IMR-90 (cell line): ENCODE measurements at regions not wholly inside any gene's neighbourhood (a gene's known extent, or its start where the extent isn't known, plus 50 kb on each side); places are given as distances from the start of the nearest gene placed in this dataset.

Experiments used
- ATAC-seq: fragments of 200-7000 bp; cut with Tn5 transposase; 2 replicates; pipeline ENCODE4 v1.9.1; 2020; ENCODE audit warnings: low read depth, mild to moderate bottlenecking, moderate library complexity
- BruUV-seq: library from RNA; stranded (reverse); fragments of 400-500 nt; replicated peaks from 2 replicates; lab custom pipeline; 2021; lab: Mats Ljungman, UMichigan
- CTCF ChIA-PET: fragments of 300-600 bp; formaldehyde crosslinking; extraction: SDS; loops from one replicate; lab custom pipeline; 2021; ENCODE audit warnings: antibody characterized with exemption; lab: Yijun Ruan, JAX
- POLR2A ChIA-PET: fragments of 300-600 bp; sonication (Branson Sonifier 250); formaldehyde crosslinking; loops from one replicate; lab custom pipeline; 2022; ENCODE audit warnings: antibody characterized with exemption; ENCODE audit not compliant: unreplicated experiment; lab: Charles Lee
- DNase-seq: peaks from one replicate; pipeline ENCODE4 v3.0.0; 2013
- H2AFZ ChIP-seq: replicated peaks from 2 replicates; pipeline ENCODE3; 2013; ENCODE audit warnings: low read length, mild to moderate bottlenecking; ENCODE audit not compliant: poor library complexity
- H2AK5ac ChIP-seq: 2 replicates; pipeline ENCODE4 v1.6.1; 2013; ENCODE audit warnings: low read depth, low read length, inconsistent platforms
- H2AK9ac ChIP-seq: replicated peaks from 2 replicates; pipeline ENCODE3; 2013; ENCODE audit warnings: mild to moderate bottlenecking, low read depth, low read length, moderate library complexity; ENCODE audit not compliant: poor library complexity
- H2BK120ac ChIP-seq: 2 replicates; pipeline ENCODE4 v1.6.1; 2013; ENCODE audit warnings: low read depth, low read length, inconsistent platforms
- H2BK15ac ChIP-seq: 3 replicates; pipeline ENCODE4 v1.6.1; 2013; ENCODE audit warnings: low read depth, low read length, inconsistent platforms
- H2BK20ac ChIP-seq: 2 replicates; pipeline ENCODE4 v1.6.1; 2013; ENCODE audit warnings: low read depth, mild to moderate bottlenecking, inconsistent platforms, low read length, moderate library complexity
- H2BK5ac ChIP-seq: 2 replicates; pipeline ENCODE4 v1.6.1; 2013; ENCODE audit warnings: mild to moderate bottlenecking, low read depth, low read length, inconsistent platforms; ENCODE audit not compliant: poor library complexity, severe bottlenecking
- H3K14ac ChIP-seq: replicated peaks from 2 replicates; pipeline ENCODE4 v1.6.1; 2013; ENCODE audit warnings: low read depth, low read length, inconsistent platforms
- H3K18ac ChIP-seq: 2 replicates; pipeline ENCODE4 v1.6.1; 2013; ENCODE audit warnings: low read depth, low read length, control low read depth
- H3K23ac ChIP-seq: 2 replicates; pipeline ENCODE4 v1.6.1; 2013; ENCODE audit warnings: low read depth, low read length, inconsistent platforms
- H3K27ac ChIP-seq: 2 replicates; pipeline ENCODE4 v1.5.1; 2013; ENCODE audit warnings: mild to moderate bottlenecking, control low read depth, low read length; ENCODE audit not compliant: insufficient read depth
- H3K27me3 ChIP-seq: 2 replicates; pipeline ENCODE4 v1.6.1; 2013; ENCODE audit warnings: low read length; ENCODE audit not compliant: control insufficient read depth, insufficient read depth
- H3K36me3 ChIP-seq: 2 replicates; pipeline ENCODE4 v1.6.1; 2013; ENCODE audit warnings: low read length, mixed read lengths; ENCODE audit not compliant: control insufficient read depth, insufficient read depth
- H3K4ac ChIP-seq: 2 replicates; pipeline ENCODE4 v1.6.1; 2013; ENCODE audit warnings: low read depth, low read length, inconsistent platforms
- H3K4me1 ChIP-seq: 2 replicates; pipeline ENCODE4 v1.6.1; 2013; ENCODE audit warnings: low read length, mixed read lengths; ENCODE audit not compliant: control insufficient read depth, insufficient read depth
- H3K4me2 ChIP-seq: 2 replicates; pipeline ENCODE4 v1.6.1; 2013; ENCODE audit warnings: low read depth, mild to moderate bottlenecking, control low read depth, low read length, moderate library complexity
- H3K4me3 ChIP-seq: 2 replicates; pipeline ENCODE4 v1.5.1; 2013; ENCODE audit warnings: low read depth, mild to moderate bottlenecking, control low read depth, low read length, moderate library complexity; ENCODE audit not compliant: insufficient read depth
- H3K56ac ChIP-seq: 2 replicates; pipeline ENCODE4 v1.6.1; 2013; ENCODE audit warnings: low read length, inconsistent platforms; ENCODE audit not compliant: insufficient read depth; ENCODE audit errors: extremely low read depth
- H3K79me1 ChIP-seq, 2 experiments: 2 replicates each; pipeline ENCODE4 v1.6.1; 2013; ENCODE audit warnings: low read length in 2 of 2, inconsistent platforms in 1 of 2, low read depth in 1 of 2
- H3K9ac ChIP-seq: 2 replicates; pipeline ENCODE4 v1.6.1; 2013; ENCODE audit warnings: low read depth, low read length, control low read depth
- H3K9me1 ChIP-seq: 2 replicates; pipeline ENCODE4 v1.6.1; 2013; ENCODE audit warnings: low read length, inconsistent platforms; ENCODE audit not compliant: insufficient read depth
- H3K9me3 ChIP-seq: 2 replicates; pipeline ENCODE4 v1.6.1; 2013; ENCODE audit warnings: low read length; ENCODE audit not compliant: control insufficient read depth, insufficient read depth
- H4K20me1 ChIP-seq: 2 replicates; pipeline ENCODE4 v1.6.1; 2013; ENCODE audit warnings: low read length, inconsistent platforms; ENCODE audit not compliant: insufficient read depth
- H4K5ac ChIP-seq: 2 replicates; pipeline ENCODE4 v1.6.1; 2013; ENCODE audit warnings: mild to moderate bottlenecking, low read depth, low read length, control low read depth
- H4K8ac ChIP-seq, 2 experiments: 2 replicates each; pipeline ENCODE4 v1.6.1; 2013; ENCODE audit warnings: low read depth in 2 of 2, low read length in 2 of 2, control low read depth in 1 of 2, inconsistent platforms in 1 of 2
- H4K91ac ChIP-seq: 2 replicates; pipeline ENCODE4 v1.6.1; 2013; ENCODE audit warnings: low read depth, low read length, inconsistent platforms; ENCODE audit not compliant: insufficient read depth
- RCOR1 ChIP-seq: IDR thresholded peaks from 2 replicates; pipeline ENCODE4 v1.6.1; 2012; ENCODE audit warnings: mild to moderate bottlenecking, low read length, improper control_type of control experiment; ENCODE audit not compliant: insufficient replicate concordance
- WGBS, 2 experiments: methylation state at CpG; one replicate each; pipeline versions ENCODE4 v1.1.5 to v1.1.7; 2013; ENCODE audit warnings: missing lambda C conversion rate in 2 of 2; ENCODE audit not compliant: insufficient read length in 1 of 2; ENCODE audit errors: extremely low coverage in 2 of 2; 5-methylcytosine and 5-hydroxymethylcytosine counted together
- dilution Hi-C: fragments of 300-500 bp; cut with HindIII; formaldehyde crosslinking; loops from one replicate; pipeline ENCODE4 v1.14.3; 2018; ENCODE audit warnings: low sequenced_read_pairs; ENCODE audit not compliant: unreplicated experiment
- in situ Hi-C: fragments of 300-500 bp; cut with MboI; formaldehyde crosslinking; loops from 3 replicates; pipeline ENCODE4 v1.14.3; 2019; ENCODE audit warnings: low sequenced_read_pairs, inconsistent platforms, mixed read lengths
- intact Hi-C: fragments of 100-400 bp; cut with micrococcal nuclease; formaldehyde crosslinking; loops from 2 replicates; pipeline ENCODE4 v1.10.0; 2022

DNA sequence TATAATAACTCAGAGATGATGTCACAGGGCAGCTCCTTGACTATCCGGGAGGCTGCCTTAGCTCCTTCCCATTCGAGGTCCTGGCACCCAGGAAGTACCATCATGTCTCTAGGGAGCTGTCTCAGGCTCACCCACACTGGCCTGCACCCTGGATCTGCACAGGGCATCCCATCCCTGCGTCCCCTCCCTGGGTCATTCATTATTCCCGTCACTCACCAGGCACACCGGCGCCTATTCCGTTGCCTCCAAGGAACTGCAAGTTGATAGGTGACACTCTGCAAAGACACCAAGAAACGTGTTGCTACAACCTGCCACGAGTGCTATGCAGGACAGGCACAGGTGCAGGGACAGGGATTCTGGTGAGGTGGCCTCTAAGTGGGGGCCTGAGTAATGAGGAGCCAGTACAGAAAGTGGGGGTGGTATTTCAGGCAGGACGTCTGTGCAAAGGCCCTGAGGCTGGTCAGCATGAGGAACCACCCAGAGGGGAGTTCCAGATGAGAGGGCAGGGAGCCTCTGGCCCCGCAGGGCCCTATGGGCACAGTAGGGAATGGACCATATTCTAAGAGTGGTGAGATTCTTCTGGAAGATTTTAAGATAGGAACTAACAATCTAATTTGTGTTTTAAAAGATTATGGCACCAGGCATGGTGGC, 71.6 kb upstream of the SHANK2 start:
- peaks cover 20% of the 10 kb centered on the region for H3K27me3 ChIP-seq
- H2BK20ac ChIP-seq: no peak overlapping the region
- no peak overlapping the region for H3K9ac ChIP-seq
- no peak overlapping the region for H2AK5ac ChIP-seq
- no peak overlapping the region for H3K4me3 ChIP-seq
- no peak overlapping the region for H3K4ac ChIP-seq
- ATAC-seq: no peak
- TF ChIP-seq RCOR1: no peak
- no peak overlapping the region for H3K23ac ChIP-seq
- 33% methylated on average over 2 of the region's 11 CpGs; no CpG with 5 or more reads in 1 of the 2 experiments for WGBS, 2 experiments
- in situ Hi-C loops: no loop called here
- no peak overlapping the region for H4K91ac ChIP-seq
- CTCF ChIA-PET: no interaction called here
- no peak overlapping the region for H3K14ac ChIP-seq
- H3K9me1 ChIP-seq: no peaks in the 10 kb centered on the region
- H3K27ac ChIP-seq: no peak overlapping the region
- H4K20me1 ChIP-seq: no peaks in the 10 kb centered on the region
- POLR2A ChIA-PET: no interaction called here
- intact Hi-C loops: no loop called here
- H2BK5ac ChIP-seq: no peak overlapping the region
- H3K18ac ChIP-seq: no peak overlapping the region
- no peaks in the 10 kb centered on the region for H3K36me3 ChIP-seq
- peaks cover 10% of the 10 kb centered on the region for H3K9me3 ChIP-seq
- no peaks in the 10 kb centered on the region for H3K4me1 ChIP-seq
- BruUV-seq: no TSS peak
- dilution Hi-C loops: no loop called here
- H4K5ac ChIP-seq: no peak overlapping the region
- no peak overlapping the region for H2AK9ac ChIP-seq
- H2BK120ac ChIP-seq: no peak overlapping the region
- no peaks in the 10 kb centered on the region for H3K79me1 ChIP-seq
- H3K56ac ChIP-seq: no peak overlapping the region
- no peak for DNase-seq
- H2AFZ ChIP-seq: no peak overlapping the region
- no peak overlapping the region for H3K4me2 ChIP-seq
- H2BK15ac ChIP-seq: no peak overlapping the region
- no peak overlapping the region for H4K8ac ChIP-seq
